HEK293T (cell line): ENCODE measurements at regions not wholly inside any gene's neighbourhood (a gene's known extent, or its start where the extent isn't known, plus 50 kb on each side); places are given as distances from the start of the nearest gene placed in this dataset.

Experiments used
- BHLHE40 ChIP-seq: fragments of 450-650 bp; IDR thresholded peaks from 2 replicates; pipeline ENCODE4 v1.6.1; 2016; ENCODE audit warnings: mild to moderate bottlenecking, moderate library complexity, borderline replicate concordance
- NFRKB ChIP-seq: fragments of 450-650 bp; IDR thresholded peaks from 2 replicates; pipeline ENCODE4 v1.6.1; 2016; ENCODE audit warnings: mild to moderate bottlenecking, moderate library complexity
- SUZ12 ChIP-seq: fragments of 450-650 bp; IDR thresholded peaks from 2 replicates; pipeline ENCODE4 v1.6.1; 2016; ENCODE audit warnings: mild to moderate bottlenecking
- TARDBP ChIP-seq: fragments of 450-650 bp; IDR thresholded peaks from 2 replicates; pipeline ENCODE4 v1.6.1; 2016

GRCh38 chr4:19748519-19749479, 502.9 kb upstream of the SLIT2 start:
- TF ChIP-seq TARDBP (no peak), SUZ12 (no peak), NFRKB (no peak), BHLHE40 (no peak)
